ENCODE measurements at regions not wholly inside any gene's neighbourhood (a gene's known extent, or its start where the extent isn't known, plus 50 kb on each side); places are given as distances from the start of the nearest gene placed in this dataset.

GRCh38 chr10:9315292-9315691 lies 1260.8 kb downstream of the GATA3 start:
- Histone ChIP-seq H3K79me2 (ENCODE audit: control insufficient read depth, insufficient read depth, low read length) (no peaks in the 10 kb centered on the region), H2AFZ (ENCODE audit: control insufficient read depth, low read length) (no peak overlapping the region)

GRCh38 chr10:9331583-9332008 lies 1277.1 kb downstream of the GATA3 start:
- Histone ChIP-seq H3K9ac (ENCODE audit: control insufficient read depth, extremely low read depth, insufficient read depth, low read length) (no peak overlapping the region), H3K36me3 (ENCODE audit: control insufficient read depth in 2 of 2, extremely low read depth in 1 of 2, insufficient read depth in 2 of 2, low read length in 2 of 2) (no peaks in the 10 kb centered on the region), H3K4me2 (ENCODE audit: control insufficient read depth, extremely low read depth, insufficient read depth, low read depth, low read length) (no peak overlapping the region), H2AFZ (ENCODE audit: control insufficient read depth, low read length) (no peak overlapping the region), H4K20me1 (ENCODE audit: control insufficient read depth, extremely low read depth, insufficient read depth, low read length) (no peaks in the 10 kb centered on the region), H3K27me3 (ENCODE audit: control insufficient read depth, extremely low read depth, insufficient read depth, low read length) (no peaks in the 10 kb centered on the region), H3K9me1 (ENCODE audit: control insufficient read depth, extremely low read depth, insufficient read depth, low read length) (no peaks in the 10 kb centered on the region), H3K27ac (ENCODE audit: control insufficient read depth, insufficient read depth, low read length) (no peak overlapping the region), H3K79me2 (ENCODE audit: control insufficient read depth, insufficient read depth, low read length) (no peaks in the 10 kb centered on the region), H3K9me3 (ENCODE audit: control insufficient read depth, low read depth, low read length) (no peaks in the 10 kb centered on the region), H3K4me3 (ENCODE audit: control insufficient read depth in 2 of 3, extremely low read depth in 1 of 3, insufficient read depth in 2 of 3, low read depth in 1 of 3, low read length in 3 of 3) (no peak overlapping the region), H3K4me1 (ENCODE audit: control insufficient read depth, extremely low read depth, insufficient read depth, low read length) (no peaks in the 10 kb centered on the region)
- dilution Hi-C loops (cut with MboI; ENCODE audit: extremely low pct_ligation_motif_present, low sequenced_read_pairs) = no loop called here
- no peak for TF ChIP-seq EZH2 (IDR thresholded peaks at IDR 0.05; ENCODE audit: low read length)
- TF ChIP-seq CTCF (optimal IDR thresholded peaks at IDR 0.05 in 1 of 3, IDR thresholded peaks at IDR 0.05 in 1 of 3, conservative IDR thresholded peaks at IDR 0.05 in 1 of 3; ENCODE audit: extremely low read depth in 1 of 3, insufficient read depth in 2 of 3, low read length in 3 of 3) = peak in 2 of 3 experiments; percentile 53 to 62
- DNase-seq (ENCODE audit: low read depth, low spot score) = peak; percentile 7
- no peak for FAIRE-seq

More at GRCh38 chr10:9315292-9315691, 1260.8 kb downstream of the GATA3 start:
- no peaks in the 10 kb centered on the region for H3K9me3 ChIP-seq (ENCODE audit: control insufficient read depth, low read depth, low read length)
- no peak overlapping the region for H3K27ac ChIP-seq (ENCODE audit: control insufficient read depth, insufficient read depth, low read length)
- H4K20me1 ChIP-seq (ENCODE audit: control insufficient read depth, extremely low read depth, insufficient read depth, low read length) = no peaks in the 10 kb centered on the region
- FAIRE-seq = no peak
- H3K4me3 ChIP-seq (ENCODE audit: control insufficient read depth in 2 of 3, extremely low read depth in 1 of 3, insufficient read depth in 2 of 3, low read depth in 1 of 3, low read length in 3 of 3) = no peak overlapping the region
- dilution Hi-C loops (cut with MboI; ENCODE audit: extremely low pct_ligation_motif_present, low sequenced_read_pairs) = no loop called here
- no peaks in the 10 kb centered on the region for H3K9me1 ChIP-seq (ENCODE audit: control insufficient read depth, extremely low read depth, insufficient read depth, low read length)
- no peak for TF ChIP-seq CTCF (optimal IDR thresholded peaks at IDR 0.05 in 1 of 3, IDR thresholded peaks at IDR 0.05 in 1 of 3, conservative IDR thresholded peaks at IDR 0.05 in 1 of 3; ENCODE audit: extremely low read depth in 1 of 3, insufficient read depth in 2 of 3, low read length in 3 of 3)
- no peaks in the 10 kb centered on the region for H3K36me3 ChIP-seq (ENCODE audit: control insufficient read depth in 2 of 2, extremely low read depth in 1 of 2, insufficient read depth in 2 of 2, low read length in 2 of 2)
- DNase-seq (ENCODE audit: low read depth, low spot score) = no peak
- no peak overlapping the region for H3K4me2 ChIP-seq (ENCODE audit: control insufficient read depth, extremely low read depth, insufficient read depth, low read depth, low read length)
- H3K27me3 ChIP-seq (ENCODE audit: control insufficient read depth, extremely low read depth, insufficient read depth, low read length) = no peaks in the 10 kb centered on the region
- H3K9ac ChIP-seq (ENCODE audit: control insufficient read depth, extremely low read depth, insufficient read depth, low read length) = no peak overlapping the region
- no peaks in the 10 kb centered on the region for H3K4me1 ChIP-seq (ENCODE audit: control insufficient read depth, extremely low read depth, insufficient read depth, low read length)
